HG03432 (cell line): ENCODE measurements at regions not wholly inside any gene's neighbourhood (a gene's known extent, or its start where the extent isn't known, plus 50 kb on each side); places are given as distances from the start of the nearest gene placed in this dataset.
"Not testable (repeated sequence)": the region's sequence is repeated elsewhere in the genome, so short reads cannot be mapped to it uniquely, and the experiment has no call there.

Source experiments
- ATAC-seq: cut with Tn5 transposase; IDR thresholded peaks from one replicate; pipeline ENCODE4 v1.9.1; 2021; ENCODE audit warnings: mild to moderate bottlenecking, moderate library complexity; ENCODE audit not compliant: unreplicated experiment

DNA sequence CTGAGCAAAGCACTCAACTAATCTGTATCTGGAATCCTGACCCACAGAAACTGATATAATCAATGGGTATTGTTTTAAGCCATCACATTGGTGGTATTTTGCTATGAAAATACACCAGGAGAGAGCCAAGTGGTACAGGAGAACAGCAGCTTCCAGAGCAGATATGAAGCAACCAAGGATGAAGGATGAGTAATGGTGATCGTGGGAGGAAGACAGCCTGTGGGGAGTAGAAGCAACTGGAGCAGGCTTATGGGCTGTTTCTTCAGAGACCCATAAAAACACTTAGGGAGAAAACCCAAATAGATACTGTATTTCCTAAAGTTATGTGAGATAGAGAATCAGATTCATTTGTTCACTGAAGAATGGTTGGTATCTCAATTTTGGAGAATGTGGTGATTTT, 330.8 kb downstream of the NUP35 start:
- ATAC-seq, result no peak

DNA sequence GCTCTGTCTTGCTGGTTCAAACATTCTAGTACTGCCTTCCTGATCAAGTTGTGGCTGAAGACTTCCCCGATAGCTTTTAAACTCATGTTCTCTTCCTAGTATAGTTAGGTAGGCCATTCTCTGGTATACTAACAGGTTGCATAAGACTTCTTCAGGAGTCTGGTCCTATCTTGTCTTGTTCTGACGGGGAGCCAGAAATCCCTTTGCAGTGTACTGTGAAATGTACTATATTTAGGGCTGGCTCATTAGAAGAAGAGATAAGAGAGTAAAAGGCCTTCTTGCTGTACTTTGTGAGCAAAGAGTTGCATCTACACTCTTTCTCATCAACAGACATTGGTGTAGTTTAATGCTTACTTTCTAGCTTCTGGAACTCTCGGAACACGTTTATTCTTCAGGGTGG, 331.9 kb downstream of the NUP35 start:
- no peak for ATAC-seq

DNA sequence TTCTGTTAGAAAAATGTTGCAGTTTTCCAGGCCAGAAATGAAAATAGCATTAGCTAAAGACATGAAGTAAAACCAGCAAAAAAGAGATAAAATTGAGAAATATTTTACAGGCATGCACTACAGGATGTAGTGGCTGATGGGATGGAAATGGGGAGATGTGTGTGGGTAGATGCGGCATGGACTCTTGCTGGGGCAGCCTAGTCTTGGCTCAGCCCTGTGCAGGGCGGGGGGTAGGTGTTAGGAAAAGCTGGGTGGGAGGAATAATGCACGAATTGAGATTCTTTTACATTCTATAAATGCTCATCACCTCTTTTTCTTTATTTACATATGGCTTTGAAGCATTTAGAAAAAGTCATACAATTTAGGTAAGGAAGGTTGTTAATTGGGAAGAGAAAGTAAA, 334.2 kb downstream of the NUP35 start:
- ATAC-seq, result no peak

DNA sequence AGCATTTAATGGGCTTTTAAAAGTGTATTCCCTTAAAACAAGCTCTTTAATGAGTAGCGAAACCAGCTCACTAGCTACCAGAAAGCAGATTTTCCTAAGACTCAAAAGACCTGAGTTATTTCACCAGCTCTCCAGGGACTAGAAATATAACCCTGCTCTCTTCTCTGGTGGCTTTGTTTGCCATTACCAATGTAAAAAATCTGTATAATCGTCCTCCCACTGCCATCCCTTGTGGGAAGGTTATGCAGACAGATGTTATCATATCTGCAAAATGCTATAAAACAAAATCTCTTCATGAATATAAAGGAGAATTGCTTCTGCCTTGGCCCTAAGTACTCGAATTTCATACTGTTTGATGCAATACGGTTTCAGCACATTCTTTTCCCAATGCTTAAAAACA, 335.2 kb downstream of the NUP35 start:
- no peak for ATAC-seq

DNA sequence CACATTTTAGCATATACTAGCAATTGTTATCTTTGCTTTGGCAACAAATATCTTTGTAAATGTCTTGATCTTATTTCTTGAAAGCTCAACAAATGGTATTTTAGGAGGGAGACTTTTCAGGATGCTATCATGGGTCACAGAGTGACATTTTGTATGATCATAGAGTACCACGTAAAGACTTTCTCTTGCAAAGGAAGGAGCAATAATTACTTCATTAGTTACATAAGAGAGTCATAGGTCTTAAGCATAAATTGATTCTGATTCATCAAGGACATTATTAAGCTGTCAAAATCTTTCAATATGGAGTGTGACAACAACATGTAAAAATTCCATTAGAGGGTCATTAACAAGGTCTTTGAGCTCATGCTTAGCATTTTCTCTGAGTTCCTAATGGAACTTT, 339.6 kb downstream of the NUP35 start:
- no peak for ATAC-seq

DNA sequence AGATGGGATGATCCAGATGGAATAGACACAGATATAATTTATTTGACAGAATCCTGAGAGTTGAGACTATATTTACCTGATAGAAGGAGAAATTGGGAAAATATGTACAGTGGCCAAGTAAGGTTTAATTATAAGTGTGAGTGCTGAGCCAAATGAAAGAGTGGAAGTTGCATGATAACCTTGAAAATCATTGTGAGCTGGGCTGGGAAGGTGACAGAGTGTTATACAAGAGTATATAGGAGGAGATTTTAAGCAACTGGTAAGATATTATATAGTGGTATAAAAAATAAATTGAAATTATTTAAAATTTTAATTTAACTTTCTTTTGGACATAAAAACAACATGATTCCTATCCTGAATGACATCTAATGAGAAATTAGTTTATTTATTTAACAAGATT, 340.8 kb downstream of the NUP35 start:
- no peak for ATAC-seq

DNA sequence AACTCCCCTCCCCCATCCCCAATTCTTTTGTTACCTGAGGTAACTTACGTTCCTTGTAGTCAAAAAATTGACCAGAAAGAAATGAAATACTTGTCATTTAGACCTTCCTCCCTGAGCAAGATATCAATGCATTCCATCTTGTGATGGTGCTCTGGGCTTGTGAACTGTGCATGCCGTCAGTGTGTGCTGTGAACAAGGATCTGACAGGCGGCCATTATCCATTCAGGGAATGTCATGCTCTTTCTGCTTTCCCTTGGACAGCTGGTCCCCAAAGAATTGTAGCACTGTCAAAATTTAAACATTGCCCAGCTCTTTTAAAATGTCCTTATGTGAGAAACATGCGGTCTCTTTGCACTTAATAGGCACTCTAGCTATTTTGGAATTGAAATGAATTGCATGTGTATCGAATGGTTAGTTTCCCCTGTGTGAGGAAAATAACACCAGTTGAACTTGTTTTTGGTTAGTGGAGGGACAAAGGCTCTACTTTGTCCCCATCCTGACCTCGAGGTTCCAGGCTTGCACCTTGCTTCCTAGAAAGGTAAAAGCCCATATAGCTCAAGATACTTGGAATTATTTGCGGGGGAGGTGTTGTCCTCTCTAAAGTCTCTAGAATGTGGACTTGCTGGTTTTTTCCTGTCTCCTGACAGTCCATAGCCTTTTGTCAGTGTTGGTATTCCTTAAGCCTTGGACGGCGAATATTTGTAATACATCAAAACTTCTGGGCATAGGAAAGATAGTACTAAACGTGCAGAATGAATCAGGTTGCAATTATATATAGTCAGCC, 350.9 kb downstream of the NUP35 start:
- no peak for ATAC-seq

DNA sequence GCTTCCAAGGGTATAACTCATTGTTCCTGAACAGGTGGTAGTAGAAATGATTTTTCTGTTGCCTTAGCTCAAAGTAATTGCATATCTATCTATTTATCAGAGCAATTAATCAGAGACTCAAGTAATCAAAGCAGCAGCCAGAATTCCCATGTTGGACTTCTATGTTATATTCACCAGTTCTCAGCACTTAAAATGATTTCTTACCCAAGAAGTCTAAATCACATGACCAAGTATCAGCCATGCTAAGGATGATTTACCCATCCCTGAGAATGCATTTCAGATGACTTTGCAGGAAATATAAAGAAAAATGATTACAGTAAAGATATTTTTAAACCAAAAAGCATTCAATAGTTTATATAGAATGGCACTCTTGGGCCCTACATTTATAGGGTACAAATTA, 352.2 kb downstream of the NUP35 start:
- no peak for ATAC-seq

DNA sequence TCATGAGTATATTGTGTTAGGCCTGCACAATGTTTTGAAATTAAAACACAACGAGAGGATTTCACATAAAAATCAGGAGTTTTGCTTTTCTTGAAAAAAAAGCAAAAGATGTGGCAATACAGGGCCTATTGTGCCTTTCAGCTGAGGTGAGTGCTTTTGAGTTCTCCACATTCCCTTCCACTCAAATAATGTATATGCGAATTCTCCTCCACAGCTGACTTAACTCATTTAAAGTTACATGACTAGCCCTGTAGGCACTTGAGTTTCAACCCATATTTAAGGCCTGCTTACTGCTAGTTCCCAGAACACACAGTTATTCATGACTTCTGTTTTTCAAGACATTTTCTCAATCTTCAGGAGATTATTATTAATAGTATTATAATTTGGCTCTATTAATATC, 353.1 kb downstream of the NUP35 start:
- no peak for ATAC-seq

DNA sequence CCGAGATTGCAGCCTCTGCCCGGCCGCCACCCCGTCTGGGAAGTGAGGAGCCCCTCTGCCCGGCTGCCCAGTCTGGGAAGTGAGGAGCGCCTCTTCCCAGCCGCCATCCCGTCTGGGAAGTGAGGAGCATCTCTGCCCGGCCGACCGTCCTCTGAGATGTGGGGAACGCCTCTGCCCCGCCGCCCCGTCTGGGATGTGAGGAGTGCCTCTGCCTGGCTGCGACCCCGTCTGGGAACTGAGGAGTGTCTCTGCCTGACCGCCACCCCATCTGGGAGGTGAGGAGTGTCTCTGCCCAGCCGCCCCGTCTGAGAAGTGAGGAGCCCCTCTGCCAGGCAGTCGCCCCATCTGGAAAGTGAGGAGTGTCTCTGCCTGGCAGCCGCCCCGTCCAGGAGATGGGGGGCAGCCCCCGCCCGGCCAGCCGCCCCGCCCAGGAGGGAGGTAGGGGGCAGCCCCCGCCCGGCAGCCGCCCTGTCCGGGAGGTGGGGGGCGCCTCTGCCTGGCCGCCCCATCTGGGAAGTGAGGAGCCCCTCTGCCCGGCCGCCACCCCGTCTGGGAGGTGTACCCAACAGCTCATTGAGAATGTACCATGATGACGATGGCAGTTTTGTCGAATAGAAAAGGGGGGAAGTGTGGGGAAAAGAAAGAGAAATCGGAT, 354.8 kb downstream of the NUP35 start:
- not testable (repeated sequence) for ATAC-seq

DNA sequence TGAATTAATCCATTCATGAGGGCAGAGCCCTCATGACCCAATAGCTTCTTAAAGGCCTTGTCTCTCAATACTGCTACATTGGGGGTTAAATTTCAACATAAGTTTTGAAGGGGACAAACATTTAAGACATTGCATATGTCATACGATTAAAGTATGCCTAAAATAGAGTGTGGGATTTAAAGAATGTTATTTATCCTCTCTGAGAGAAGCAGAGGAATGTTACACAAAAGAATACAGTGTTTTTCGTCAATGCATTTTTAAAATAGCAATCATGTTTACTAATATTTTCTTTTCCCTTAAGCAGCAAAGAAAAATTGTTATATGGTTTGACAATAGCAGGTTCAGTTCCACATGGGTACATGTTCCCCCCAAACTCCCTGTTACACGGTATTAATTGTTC, 363.1 kb downstream of the NUP35 start:
- ATAC-seq, result no peak

DNA sequence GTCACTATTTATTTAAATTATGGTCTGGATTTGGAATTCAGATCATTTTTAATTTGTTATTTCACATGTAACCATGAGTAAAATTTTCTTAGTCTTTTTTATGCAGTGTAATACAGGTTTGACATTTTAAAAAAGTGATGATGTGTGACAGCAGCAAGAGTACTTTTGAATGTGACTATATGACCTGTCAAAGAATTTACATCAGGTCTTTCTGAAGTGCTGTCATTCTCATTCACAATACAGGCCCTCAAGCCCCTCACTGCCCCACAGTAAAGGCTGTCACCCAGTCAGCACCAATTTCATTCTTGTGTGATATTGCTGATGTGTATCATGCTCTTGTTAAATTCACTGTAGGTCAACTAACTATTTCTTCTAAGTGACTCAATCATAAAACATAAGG, 364.2 kb downstream of the NUP35 start:
- ATAC-seq, result no peak

DNA sequence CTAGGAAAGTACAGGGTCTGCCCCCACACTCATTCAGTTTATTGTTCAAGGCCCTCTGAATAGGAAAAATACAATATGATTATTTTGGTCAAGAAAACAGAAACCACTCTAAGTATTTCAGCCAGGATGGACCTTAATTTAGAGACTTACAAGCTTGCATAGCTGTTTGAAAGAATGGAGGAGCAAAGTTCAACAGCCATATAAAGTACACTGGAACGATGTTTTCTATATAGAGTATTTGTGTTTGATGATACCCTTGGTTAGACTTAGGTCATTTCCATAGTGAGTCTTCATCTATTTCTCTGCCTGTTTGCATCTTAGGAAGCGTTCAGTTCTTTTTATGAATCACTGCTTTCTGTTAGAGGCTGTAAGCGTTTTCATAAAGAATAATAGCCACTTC, 366.2 kb downstream of the NUP35 start:
- no peak for ATAC-seq

DNA sequence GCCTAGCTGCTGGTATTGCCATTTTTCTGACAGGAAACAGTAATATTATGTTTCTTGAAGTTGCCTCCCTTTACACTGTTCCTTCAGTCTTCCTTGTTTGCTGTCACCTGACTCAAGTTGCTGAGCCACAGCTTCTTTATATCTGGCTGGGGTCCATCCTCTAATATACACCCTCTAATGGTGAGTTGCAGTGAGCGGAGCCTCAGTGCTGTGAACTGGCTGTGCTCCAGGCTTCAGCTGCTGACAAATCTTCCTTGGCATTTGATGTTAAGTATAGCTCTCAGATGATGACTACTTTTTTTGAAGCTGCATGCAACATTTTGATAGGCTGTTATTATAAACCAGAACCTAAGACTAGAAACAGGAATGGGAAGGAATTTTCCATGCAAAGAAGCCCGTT, 366.7 kb downstream of the NUP35 start:
- no peak for ATAC-seq

DNA sequence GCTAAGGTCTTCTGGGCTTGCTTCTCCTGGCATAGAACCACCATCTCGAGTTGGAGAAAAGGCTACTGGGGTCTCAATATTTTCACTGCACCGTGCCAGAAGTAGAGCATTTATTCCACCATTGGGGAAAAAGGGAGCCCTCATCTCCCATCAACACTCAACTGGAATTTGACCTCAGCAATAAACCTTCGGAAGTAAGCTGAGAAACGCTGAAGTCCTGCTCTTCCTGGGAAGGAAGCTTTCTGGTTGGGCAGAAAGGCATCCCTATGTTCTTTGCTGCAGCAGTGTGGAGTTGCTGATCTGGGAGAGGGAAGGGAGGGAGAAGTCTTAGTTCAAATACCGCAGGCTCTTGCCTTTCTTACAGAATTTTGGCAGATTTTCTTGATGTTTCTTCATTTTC, 368.8 kb downstream of the NUP35 start:
- no peak for ATAC-seq

DNA sequence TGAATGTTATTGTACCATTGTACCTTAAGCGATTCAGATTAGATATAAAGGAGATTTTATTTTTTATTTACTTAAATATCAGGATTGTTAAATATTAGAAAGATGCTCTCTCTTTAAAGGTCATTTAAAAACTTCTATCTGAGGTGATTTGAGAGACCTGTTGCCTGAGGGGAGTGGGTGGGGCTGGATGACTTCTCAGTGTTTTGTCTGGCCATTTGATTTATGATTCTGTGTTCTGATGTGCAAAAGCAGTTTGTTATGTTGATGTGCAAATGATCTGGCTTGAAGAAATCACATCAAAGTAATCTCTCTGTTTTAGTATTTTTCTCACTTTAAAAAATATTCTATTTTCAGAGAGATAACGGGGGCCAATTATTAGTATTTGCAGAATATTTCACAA, 370.8 kb downstream of the NUP35 start:
- no peak for ATAC-seq

DNA sequence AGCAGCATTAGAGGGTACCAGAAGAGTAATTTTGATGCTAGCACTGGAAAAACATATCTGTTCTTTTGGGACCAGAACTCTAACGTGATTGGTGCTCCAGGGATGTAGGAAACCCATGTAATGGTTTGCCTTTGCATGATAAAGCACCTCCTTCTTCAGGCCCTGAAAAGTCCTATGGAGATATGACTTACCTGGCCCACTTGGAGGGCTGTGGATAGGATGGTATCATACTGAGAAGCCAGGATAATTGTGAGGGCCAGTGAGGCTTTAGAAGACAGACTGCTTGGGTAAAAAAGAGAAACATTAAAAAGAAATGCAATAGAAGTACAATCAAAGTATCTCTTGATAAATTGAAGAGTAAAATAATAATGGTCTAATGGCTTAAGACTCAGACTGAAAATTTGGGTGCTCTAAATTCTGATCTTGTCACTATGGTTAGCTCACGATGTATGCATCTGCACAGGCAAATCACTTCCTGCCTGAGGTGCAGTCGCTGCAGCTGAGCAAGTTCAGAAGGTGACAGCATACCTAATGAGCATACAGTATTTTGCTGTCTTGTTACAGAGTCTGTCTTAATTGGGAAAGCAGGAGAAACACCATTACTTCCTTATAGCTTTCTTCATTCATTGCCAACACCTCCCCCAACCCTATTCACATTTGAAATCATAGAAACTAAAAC, 371.5 kb downstream of the NUP35 start:
- ATAC-seq, result peak; percentile 98

DNA sequence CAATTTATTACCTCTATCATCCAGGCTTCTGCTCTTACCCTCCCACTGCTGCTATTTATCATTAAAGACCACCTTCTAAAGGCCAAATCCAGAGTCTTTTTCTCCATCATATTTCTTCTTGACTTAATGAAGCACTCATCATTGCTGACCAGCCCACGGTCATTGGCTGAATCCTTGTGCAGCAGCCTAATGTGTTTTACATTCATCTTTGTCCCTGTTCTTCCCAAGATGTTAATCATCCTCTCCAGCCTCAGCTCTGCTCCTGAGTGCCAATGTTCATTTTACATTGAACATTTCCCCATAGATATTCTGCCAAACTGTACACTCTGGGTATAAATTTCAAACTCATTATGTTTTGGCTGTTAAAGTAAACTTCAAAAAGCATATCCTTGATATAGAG, 373.6 kb downstream of the NUP35 start:
- no peak for ATAC-seq

DNA sequence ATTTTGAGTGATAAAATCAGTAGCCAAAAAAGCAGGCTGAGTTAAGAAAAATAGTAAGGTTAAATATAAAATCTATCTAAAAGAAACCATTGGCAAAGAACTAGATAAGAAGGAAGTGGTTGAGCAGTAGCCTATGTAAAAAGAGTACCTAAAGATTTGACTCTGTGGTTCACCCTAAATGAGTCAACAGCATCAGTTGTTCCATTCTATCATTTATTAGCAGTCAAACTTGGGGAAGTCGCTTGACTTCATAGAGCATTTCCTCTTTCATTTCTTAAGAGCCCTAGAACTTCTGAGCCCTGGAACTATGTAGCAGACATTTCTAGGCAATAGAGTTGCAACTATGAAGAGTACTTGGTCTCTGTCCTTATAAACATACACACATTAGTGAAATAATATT, 381.7 kb downstream of the NUP35 start:
- peak; percentile 99 for ATAC-seq

DNA sequence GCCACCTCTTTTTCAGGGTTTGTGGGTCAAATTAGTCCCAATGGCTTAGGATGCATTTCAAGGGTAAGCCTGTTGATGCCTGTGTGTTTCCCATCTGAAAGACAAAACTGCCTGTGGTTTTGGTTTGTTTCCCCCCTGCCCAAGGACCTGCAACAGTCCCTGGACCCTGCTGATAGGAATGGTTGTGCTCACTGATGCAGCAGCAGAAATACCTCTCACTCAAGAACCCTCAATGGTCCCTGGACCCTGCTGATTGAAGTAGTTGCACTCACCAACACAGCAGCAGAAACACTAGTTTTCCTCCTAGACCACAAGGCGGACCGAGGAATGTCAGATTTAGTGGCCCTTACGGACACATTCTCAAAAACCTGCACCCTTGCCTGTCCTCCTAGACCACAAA, 386.9 kb downstream of the NUP35 start:
- no peak for ATAC-seq

DNA sequence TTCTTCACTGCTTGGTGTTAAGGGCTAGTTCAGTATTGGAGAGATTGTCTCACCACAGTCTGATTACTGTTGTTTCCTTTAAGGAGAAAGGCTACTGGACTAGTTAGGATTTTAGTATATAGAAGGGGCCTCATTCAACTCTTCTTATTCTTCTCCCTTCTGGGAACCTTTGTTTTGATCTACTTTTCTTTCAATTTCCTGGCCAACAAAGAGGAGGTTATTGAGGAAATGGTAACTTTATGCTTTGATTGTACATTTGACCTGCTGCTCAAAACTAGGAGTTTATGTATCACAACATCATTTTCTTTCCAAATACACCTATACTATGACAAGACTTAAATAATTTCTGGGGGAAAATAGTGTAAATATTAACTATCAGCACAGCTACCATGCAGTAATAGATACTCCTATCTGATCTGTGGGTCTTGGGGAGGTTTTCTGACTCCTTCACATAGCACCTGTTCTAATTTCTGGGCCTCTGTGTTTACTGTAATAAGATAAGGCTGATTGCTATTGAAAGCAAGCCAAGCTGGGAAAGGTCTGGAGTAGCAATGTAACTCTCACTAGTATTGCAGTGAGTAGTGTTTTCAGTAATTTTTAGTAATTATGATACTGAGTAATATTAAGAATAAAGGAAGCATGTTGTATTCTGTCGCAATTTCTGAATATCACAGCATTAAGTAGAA, 395.3 kb downstream of the NUP35 start:
- ATAC-seq, result no peak

DNA sequence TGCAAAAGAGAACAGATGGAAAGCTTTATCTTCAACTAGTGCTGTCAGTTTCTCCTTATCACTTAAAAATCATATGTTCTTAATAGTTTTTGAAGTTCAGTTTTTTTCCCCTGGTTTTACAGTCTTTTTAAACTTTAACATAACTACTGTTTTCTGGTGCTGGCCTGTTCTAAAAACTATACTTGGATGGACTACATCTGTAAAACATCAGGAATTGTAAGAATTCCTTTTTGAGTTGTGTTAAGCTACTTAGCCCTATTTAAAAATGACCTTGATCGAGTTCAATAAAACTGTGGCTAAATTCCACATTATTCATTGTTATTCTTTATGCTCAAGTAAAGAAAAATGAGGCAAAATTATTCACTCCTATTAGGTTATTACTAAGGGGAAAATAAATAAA, 397.7 kb downstream of the NUP35 start:
- no peak for ATAC-seq
